ENCODE measurements at regions not wholly inside any gene's neighbourhood (a gene's known extent, or its start where the extent isn't known, plus 50 kb on each side); places are given as distances from the start of the nearest gene placed in this dataset.

DNA sequence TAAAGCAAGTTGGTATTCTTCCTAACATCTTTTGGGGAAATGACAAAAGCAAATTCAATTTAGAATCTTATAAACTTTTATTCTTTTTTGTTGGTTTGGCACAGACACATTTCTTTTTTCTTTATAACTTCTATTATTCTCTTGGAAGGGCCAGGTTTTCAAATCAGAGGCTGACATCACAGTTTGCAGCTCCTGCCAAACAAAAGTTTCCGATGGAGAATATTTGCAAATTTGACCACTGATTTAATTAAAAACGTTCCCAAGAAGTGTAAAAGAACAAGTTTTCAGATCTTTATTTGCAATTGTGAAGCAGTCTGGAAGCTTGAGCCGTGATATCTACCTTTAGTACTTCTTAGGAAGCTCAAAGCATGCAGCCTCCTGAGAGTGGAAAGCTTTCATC is 53.8 kb upstream of the CD83 start:
- TF ChIP-seq, protein P1, sequence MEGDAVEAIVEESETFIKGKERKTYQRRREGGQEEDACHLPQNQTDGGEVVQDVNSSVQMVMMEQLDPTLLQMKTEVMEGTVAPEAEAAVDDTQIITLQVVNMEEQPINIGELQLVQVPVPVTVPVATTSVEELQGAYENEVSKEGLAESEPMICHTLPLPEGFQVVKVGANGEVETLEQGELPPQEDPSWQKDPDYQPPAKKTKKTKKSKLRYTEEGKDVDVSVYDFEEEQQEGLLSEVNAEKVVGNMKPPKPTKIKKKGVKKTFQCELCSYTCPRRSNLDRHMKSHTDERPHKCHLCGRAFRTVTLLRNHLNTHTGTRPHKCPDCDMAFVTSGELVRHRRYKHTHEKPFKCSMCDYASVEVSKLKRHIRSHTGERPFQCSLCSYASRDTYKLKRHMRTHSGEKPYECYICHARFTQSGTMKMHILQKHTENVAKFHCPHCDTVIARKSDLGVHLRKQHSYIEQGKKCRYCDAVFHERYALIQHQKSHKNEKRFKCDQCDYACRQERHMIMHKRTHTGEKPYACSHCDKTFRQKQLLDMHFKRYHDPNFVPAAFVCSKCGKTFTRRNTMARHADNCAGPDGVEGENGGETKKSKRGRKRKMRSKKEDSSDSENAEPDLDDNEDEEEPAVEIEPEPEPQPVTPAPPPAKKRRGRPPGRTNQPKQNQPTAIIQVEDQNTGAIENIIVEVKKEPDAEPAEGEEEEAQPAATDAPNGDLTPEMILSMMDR (IDR thresholded peaks at IDR 0.05) = no peak
- no peak for TF ChIP-seq EZH2 (IDR thresholded peaks at IDR 0.05; ENCODE audit: borderline replicate concordance, insufficient read depth, low read depth, low read length, poor library complexity, severe bottlenecking)

Data from B cell (primary cell).